GM19438 (cell line): ENCODE measurements at regions not wholly inside any gene's neighbourhood (a gene's known extent, or its start where the extent isn't known, plus 50 kb on each side); places are given as distances from the start of the nearest gene placed in this dataset.
A peak's percentile ranks its signal among the peaks of the same experiment; 100 is the strongest.

ENCODE experiments used
- ATAC-seq: cut with Tn5 transposase; IDR thresholded peaks from one replicate; pipeline ENCODE4 v1.9.1; 2021; ENCODE audit warnings: low read depth; ENCODE audit not compliant: unreplicated experiment

- no peak for ATAC-seq
Observed at GRCh38 chr3:193998628-193999195, 137.2 kb upstream of the HES1 start.

GRCh38 chr3:194000100-194000499 is 135.8 kb upstream of the HES1 start:
- no peak for ATAC-seq

- no peak for ATAC-seq
Observed at GRCh38 chr3:194000712-194001111, 135.2 kb upstream of the HES1 start.

- no peak for ATAC-seq
Observed at GRCh38 chr3:194001728-194002459, 134.1 kb upstream of the HES1 start.

GRCh38 chr3:194003114-194004057 is 132.6 kb upstream of the HES1 start:
- ATAC-seq: peak; percentile 73

GRCh38 chr3:194005930-194006501 is 129.9 kb upstream of the HES1 start:
- no peak for ATAC-seq

GRCh38 chr3:194007592-194008337 is 128.2 kb upstream of the HES1 start:
- ATAC-seq: no peak

GRCh38 chr3:194009019-194009418 is 126.9 kb upstream of the HES1 start:
- no peak for ATAC-seq

GRCh38 chr3:194009892-194010533 is 125.9 kb upstream of the HES1 start:
- ATAC-seq: no peak

- no peak for ATAC-seq
Observed at GRCh38 chr3:194011807-194012206, 124.1 kb upstream of the HES1 start.

GRCh38 chr3:194013928-194014327 is 122.0 kb upstream of the HES1 start:
- no peak for ATAC-seq

- no peak for ATAC-seq
Observed at GRCh38 chr3:194014756-194015155, 121.2 kb upstream of the HES1 start.

- ATAC-seq: no peak
Observed at GRCh38 chr3:194019398-194020165, 116.4 kb upstream of the HES1 start.

GRCh38 chr3:194022052-194022451 is 113.9 kb upstream of the HES1 start:
- no peak for ATAC-seq

- no peak for ATAC-seq
Observed at GRCh38 chr3:194022816-194023215, 113.1 kb upstream of the HES1 start.

GRCh38 chr3:194023501-194024280 is 112.3 kb upstream of the HES1 start:
- ATAC-seq: no peak

GRCh38 chr3:194025119-194025518 is 110.8 kb upstream of the HES1 start:
- no peak for ATAC-seq

- ATAC-seq: no peak
Observed at GRCh38 chr3:194025951-194026350, 110.0 kb upstream of the HES1 start.
